ENCODE measurements at regions not wholly inside any gene's neighbourhood (a gene's known extent, or its start where the extent isn't known, plus 50 kb on each side); places are given as distances from the start of the nearest gene placed in this dataset.

DNA sequence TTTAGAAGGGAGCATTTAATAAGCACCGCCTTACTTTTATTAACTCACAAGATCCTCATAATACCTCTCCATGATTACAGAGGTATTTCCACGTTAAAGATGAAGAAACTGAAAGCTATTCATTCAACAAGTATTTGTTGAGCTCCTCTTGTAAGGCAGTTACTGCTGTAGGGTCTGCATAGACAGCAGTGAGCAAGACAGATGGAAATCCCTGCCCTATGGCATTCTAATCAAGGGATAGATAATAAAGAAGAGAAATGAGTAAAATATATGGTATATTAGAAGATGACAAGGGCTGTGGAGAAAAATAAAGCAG, 77.8 kb upstream of the CTNNBL1 start:
- TF ChIP-seq GABPA (IDR thresholded peaks at IDR 0.05 in 1 of 2, conservative IDR thresholded peaks at IDR 0.05 in 1 of 2) (no peak), SP1 (IDR thresholded peaks at IDR 0.05) (no peak), RXRA (IDR thresholded peaks at IDR 0.05) (no peak), JUND (IDR thresholded peaks at IDR 0.05) (no peak)
- TF ChIP-seq, protein P1, sequence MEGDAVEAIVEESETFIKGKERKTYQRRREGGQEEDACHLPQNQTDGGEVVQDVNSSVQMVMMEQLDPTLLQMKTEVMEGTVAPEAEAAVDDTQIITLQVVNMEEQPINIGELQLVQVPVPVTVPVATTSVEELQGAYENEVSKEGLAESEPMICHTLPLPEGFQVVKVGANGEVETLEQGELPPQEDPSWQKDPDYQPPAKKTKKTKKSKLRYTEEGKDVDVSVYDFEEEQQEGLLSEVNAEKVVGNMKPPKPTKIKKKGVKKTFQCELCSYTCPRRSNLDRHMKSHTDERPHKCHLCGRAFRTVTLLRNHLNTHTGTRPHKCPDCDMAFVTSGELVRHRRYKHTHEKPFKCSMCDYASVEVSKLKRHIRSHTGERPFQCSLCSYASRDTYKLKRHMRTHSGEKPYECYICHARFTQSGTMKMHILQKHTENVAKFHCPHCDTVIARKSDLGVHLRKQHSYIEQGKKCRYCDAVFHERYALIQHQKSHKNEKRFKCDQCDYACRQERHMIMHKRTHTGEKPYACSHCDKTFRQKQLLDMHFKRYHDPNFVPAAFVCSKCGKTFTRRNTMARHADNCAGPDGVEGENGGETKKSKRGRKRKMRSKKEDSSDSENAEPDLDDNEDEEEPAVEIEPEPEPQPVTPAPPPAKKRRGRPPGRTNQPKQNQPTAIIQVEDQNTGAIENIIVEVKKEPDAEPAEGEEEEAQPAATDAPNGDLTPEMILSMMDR (IDR thresholded peaks at IDR 0.05; ENCODE audit: low read depth, low read length, missing input control), result no peak
- TF ChIP-seq, protein P2, sequence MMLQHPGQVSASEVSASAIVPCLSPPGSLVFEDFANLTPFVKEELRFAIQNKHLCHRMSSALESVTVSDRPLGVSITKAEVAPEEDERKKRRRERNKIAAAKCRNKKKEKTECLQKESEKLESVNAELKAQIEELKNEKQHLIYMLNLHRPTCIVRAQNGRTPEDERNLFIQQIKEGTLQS (IDR thresholded peaks at IDR 0.05), result no peak
- TF ChIP-seq, protein P3, sequence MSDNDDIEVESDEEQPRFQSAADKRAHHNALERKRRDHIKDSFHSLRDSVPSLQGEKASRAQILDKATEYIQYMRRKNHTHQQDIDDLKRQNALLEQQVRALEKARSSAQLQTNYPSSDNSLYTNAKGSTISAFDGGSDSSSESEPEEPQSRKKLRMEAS (IDR thresholded peaks at IDR 0.05), result no peak
- TF ChIP-seq, protein P4, sequence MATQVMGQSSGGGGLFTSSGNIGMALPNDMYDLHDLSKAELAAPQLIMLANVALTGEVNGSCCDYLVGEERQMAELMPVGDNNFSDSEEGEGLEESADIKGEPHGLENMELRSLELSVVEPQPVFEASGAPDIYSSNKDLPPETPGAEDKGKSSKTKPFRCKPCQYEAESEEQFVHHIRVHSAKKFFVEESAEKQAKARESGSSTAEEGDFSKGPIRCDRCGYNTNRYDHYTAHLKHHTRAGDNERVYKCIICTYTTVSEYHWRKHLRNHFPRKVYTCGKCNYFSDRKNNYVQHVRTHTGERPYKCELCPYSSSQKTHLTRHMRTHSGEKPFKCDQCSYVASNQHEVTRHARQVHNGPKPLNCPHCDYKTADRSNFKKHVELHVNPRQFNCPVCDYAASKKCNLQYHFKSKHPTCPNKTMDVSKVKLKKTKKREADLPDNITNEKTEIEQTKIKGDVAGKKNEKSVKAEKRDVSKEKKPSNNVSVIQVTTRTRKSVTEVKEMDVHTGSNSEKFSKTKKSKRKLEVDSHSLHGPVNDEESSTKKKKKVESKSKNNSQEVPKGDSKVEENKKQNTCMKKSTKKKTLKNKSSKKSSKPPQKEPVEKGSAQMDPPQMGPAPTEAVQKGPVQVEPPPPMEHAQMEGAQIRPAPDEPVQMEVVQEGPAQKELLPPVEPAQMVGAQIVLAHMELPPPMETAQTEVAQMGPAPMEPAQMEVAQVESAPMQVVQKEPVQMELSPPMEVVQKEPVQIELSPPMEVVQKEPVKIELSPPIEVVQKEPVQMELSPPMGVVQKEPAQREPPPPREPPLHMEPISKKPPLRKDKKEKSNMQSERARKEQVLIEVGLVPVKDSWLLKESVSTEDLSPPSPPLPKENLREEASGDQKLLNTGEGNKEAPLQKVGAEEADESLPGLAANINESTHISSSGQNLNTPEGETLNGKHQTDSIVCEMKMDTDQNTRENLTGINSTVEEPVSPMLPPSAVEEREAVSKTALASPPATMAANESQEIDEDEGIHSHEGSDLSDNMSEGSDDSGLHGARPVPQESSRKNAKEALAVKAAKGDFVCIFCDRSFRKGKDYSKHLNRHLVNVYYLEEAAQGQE (IDR thresholded peaks at IDR 0.05), result no peak

All from liver (tissue), 3 donors.